ENCODE measurements at regions not wholly inside any gene's neighbourhood (a gene's known extent, or its start where the extent isn't known, plus 50 kb on each side); places are given as distances from the start of the nearest gene placed in this dataset.

- TF ChIP-seq CTCF (IDR thresholded peaks at IDR 0.05) = no peak
- no peak for TF ChIP-seq POLR2A (IDR thresholded peaks at IDR 0.05)
Observed at GRCh38 chr22:22032099-22032905, 49.7 kb upstream of the TOP3B start.

Data from Peyer's patch (tissue), 4 donors.